Breast epithelium (tissue), 4 donors: ENCODE measurements at regions not wholly inside any gene's neighbourhood (a gene's known extent, or its start where the extent isn't known, plus 50 kb on each side); places are given as distances from the start of the nearest gene placed in this dataset.

Experiments
- DNase-seq, 2 donors: peaks; one replicate each; pipeline ENCODE4 v3.0.0-alpha.2; 2019; ENCODE audit warnings: low spot score in 2 of 2
- H3K27ac ChIP-seq, 2 donors: fragments of 200-600 bp; sonication (generic) in 1 of 2; one replicate each; pipeline ENCODE4 v1.5.1; 2016 to 2019; ENCODE audit warnings: mild to moderate bottlenecking in 1 of 2
- H3K27me3 ChIP-seq, 2 donors: fragments of 200-600 bp; sonication (generic) in 1 of 2; one replicate each; pipeline versions ENCODE4 v1.5.1 to v1.6.0; 2017 to 2019; ENCODE audit warnings: control low read depth in 1 of 2, mild to moderate bottlenecking in 1 of 2
- H3K36me3 ChIP-seq: fragments of 200-600 bp; one replicate; pipeline ENCODE4 v1.5.1; 2019
- H3K4me1 ChIP-seq, 2 donors: fragments of 200-600 bp; sonication (generic); one replicate each; pipeline ENCODE4 v1.5.1; 2016 to 2019; ENCODE audit warnings: control low read depth in 1 of 2
- H3K4me3 ChIP-seq, 3 donors: fragments of 200-600 bp; sonication (generic); 1 replicate in 2 of 3; 2 replicates in 1 of 3; pipeline ENCODE4 v1.5.1; 2016 to 2019; ENCODE audit warnings: mild to moderate bottlenecking in 3 of 3, moderate library complexity in 2 of 3
- H3K9me3 ChIP-seq, 2 donors: fragments of 200-600 bp; sonication (generic) in 1 of 2; one replicate each; pipeline ENCODE4 v1.5.1; 2016 to 2019; ENCODE audit warnings: control low read depth in 1 of 2
- CTCF ChIP-seq, 3 donors: fragments of 450-650 bp; IDR thresholded peaks; one replicate each; pipeline ENCODE4 v1.5.1; 2016 to 2017; ENCODE audit warnings: antibody characterized with exemption in 3 of 3, mild to moderate bottlenecking in 3 of 3, moderate library complexity in 3 of 3
- POLR2A ChIP-seq: fragments of 450-650 bp; IDR thresholded peaks from one replicate; pipeline ENCODE4 v1.6.1; 2016; ENCODE audit warnings: antibody characterized with exemption, mild to moderate bottlenecking, moderate library complexity
- POLR2AphosphoS5 ChIP-seq, 3 donors: sonication (generic); formaldehyde crosslinking; IDR thresholded peaks; one replicate each; pipeline ENCODE4 v1.6.1; 2017; ENCODE audit warnings: antibody characterized with exemption in 3 of 3
- intact Hi-C: fragments of 100-400 bp; cut with DNase I; formaldehyde crosslinking; loops from one replicate; pipeline ENCODE4 v1.15.1; 2023; ENCODE audit warnings: low total_unique reads

- no peaks in the 10 kb centered on the region for H3K4me1 ChIP-seq
- H3K9me3 ChIP-seq: no peaks in the 10 kb centered on the region
- no peaks in the 10 kb centered on the region for H3K27me3 ChIP-seq
- no peak overlapping the region for H3K27ac ChIP-seq
- intact Hi-C loops: no loop called here
- TF ChIP-seq POLR2AphosphoS5 (IDR thresholded peaks at IDR 0.05) (no peak), POLR2A (no peak), CTCF (IDR thresholded peaks at IDR 0.05) (no peak)
- DNase-seq: no peak
- no peaks in the 10 kb centered on the region for H3K36me3 ChIP-seq
- H3K4me3 ChIP-seq: no peak overlapping the region
These were observed 1217.7 kb upstream of the CELF2 start for GRCh38 chr10:9800011-9800410.

- no peak for DNase-seq
- H3K27ac ChIP-seq: no peak overlapping the region
- no peak overlapping the region for H3K4me3 ChIP-seq
- no peaks in the 10 kb centered on the region for H3K27me3 ChIP-seq
- no peak for TF ChIP-seq CTCF (IDR thresholded peaks at IDR 0.05)
- no peak for TF ChIP-seq POLR2A
- no peak for TF ChIP-seq POLR2AphosphoS5 (IDR thresholded peaks at IDR 0.05)
- H3K4me1 ChIP-seq: no peaks in the 10 kb centered on the region
- H3K36me3 ChIP-seq: no peaks in the 10 kb centered on the region
- intact Hi-C loops: no loop called here
- no peaks in the 10 kb centered on the region for H3K9me3 ChIP-seq
These were observed 1217.1 kb upstream of the CELF2 start for GRCh38 chr10:9800571-9800970.

- H3K27me3 ChIP-seq: no peaks in the 10 kb centered on the region
- DNase-seq: no peak
- H3K36me3 ChIP-seq: no peaks in the 10 kb centered on the region
- no peaks in the 10 kb centered on the region for H3K9me3 ChIP-seq
- H3K4me1 ChIP-seq: no peaks in the 10 kb centered on the region
- intact Hi-C loops: no loop called here
- no peak overlapping the region for H3K4me3 ChIP-seq
- no peak overlapping the region for H3K27ac ChIP-seq
- TF ChIP-seq POLR2A (no peak), POLR2AphosphoS5 (IDR thresholded peaks at IDR 0.05) (no peak), CTCF (IDR thresholded peaks at IDR 0.05) (no peak)
These were observed 1209.8 kb upstream of the CELF2 start for GRCh38 chr10:9807846-9808245.

GRCh38 chr10:9811601-9812000, 1206.1 kb upstream of the CELF2 start:
- DNase-seq: no peak
- H3K27ac ChIP-seq: no peak overlapping the region
- intact Hi-C loops: no loop called here
- H3K4me1 ChIP-seq: no peaks in the 10 kb centered on the region
- no peaks in the 10 kb centered on the region for H3K36me3 ChIP-seq
- H3K27me3 ChIP-seq: no peaks in the 10 kb centered on the region
- no peak for TF ChIP-seq POLR2A
- TF ChIP-seq POLR2AphosphoS5 (IDR thresholded peaks at IDR 0.05): no peak
- TF ChIP-seq CTCF (IDR thresholded peaks at IDR 0.05): no peak
- H3K9me3 ChIP-seq: no peaks in the 10 kb centered on the region
- no peak overlapping the region for H3K4me3 ChIP-seq

- Histone ChIP-seq H3K27ac (no peak overlapping the region), H3K4me3 (no peak overlapping the region), H3K27me3 (no peaks in the 10 kb centered on the region), H3K36me3 (no peaks in the 10 kb centered on the region), H3K4me1 (no peaks in the 10 kb centered on the region), H3K9me3 (peaks cover 0 to 4% of the 10 kb centered on the region in 2 donors)
- TF ChIP-seq CTCF (IDR thresholded peaks at IDR 0.05) (no peak), POLR2AphosphoS5 (IDR thresholded peaks at IDR 0.05) (no peak), POLR2A (no peak)
- no peak for DNase-seq
- intact Hi-C loops: no loop called here
These were observed 1203.3 kb upstream of the CELF2 start for GRCh38 chr10:9814285-9814864.
